ENCODE measurements at regions not wholly inside any gene's neighbourhood (a gene's known extent, or its start where the extent isn't known, plus 50 kb on each side); places are given as distances from the start of the nearest gene placed in this dataset.
"Not testable (repeated sequence)": the region's sequence is repeated elsewhere in the genome, so short reads cannot be mapped to it uniquely, and the experiment has no call there.

GRCh38 chr1:215433237-215433636, 133.9 kb upstream of the KCTD3 start:
- Histone ChIP-seq H3K9me2 (ENCODE audit: insufficient read depth, low read length) (no peaks in the 10 kb centered on the region), H2AFZ (ENCODE audit: low read length) (no peak overlapping the region), H3K27ac (ENCODE audit: low read depth, low read length, poor library complexity, severe bottlenecking) (no peak overlapping the region), H3K79me2 (ENCODE audit: insufficient read depth, low read depth, low read length) (no peaks in the 10 kb centered on the region), H3K4me1 (ENCODE audit: insufficient read depth, low read length, poor library complexity, severe bottlenecking) (no peaks in the 10 kb centered on the region), H3K4me3 (ENCODE audit: low read depth, low read length, poor library complexity, severe bottlenecking) (no peak overlapping the region), H3K36me3 (ENCODE audit: insufficient read depth, low read length) (no peaks in the 10 kb centered on the region), H4K20me1 (ENCODE audit: insufficient read depth, low read length) (no peaks in the 10 kb centered on the region), H3K4me2 (ENCODE audit: low read length) (no peak overlapping the region), H3K9me3 (ENCODE audit: low read length) (no peaks in the 10 kb centered on the region)
- no TSS peak for BruUV-seq (replicated peaks)
- ChIA-PET CTCF (ENCODE audit: unreplicated experiment) (no interaction called here), POLR2A (interaction anchor here (0.6 kb wide), 1 partner anchor 106 kb away, joined by 3 read pairs; no protein-coding TSS in a partner anchor)
- DNase-seq (ENCODE audit: low spot score) = no peak
- intact Hi-C loops (cut with micrococcal nuclease; ENCODE audit: unreplicated experiment) = no loop called here
- no peak for TF ChIP-seq EZH2phosphoT487 (IDR thresholded peaks at IDR 0.05; ENCODE audit: borderline replicate concordance, low read depth, low read length)
- no peak for TF ChIP-seq CTCF (conservative IDR thresholded peaks at IDR 0.05; ENCODE audit: low read length)

- TF ChIP-seq CTCF (conservative IDR thresholded peaks at IDR 0.05; ENCODE audit: low read length) (no peak), EZH2phosphoT487 (IDR thresholded peaks at IDR 0.05; ENCODE audit: borderline replicate concordance, low read depth, low read length) (no peak)
- Histone ChIP-seq H3K9me2 (ENCODE audit: insufficient read depth, low read length) (no peaks in the 10 kb centered on the region), H3K79me2 (ENCODE audit: insufficient read depth, low read depth, low read length) (no peaks in the 10 kb centered on the region), H3K4me2 (ENCODE audit: low read length) (no peak overlapping the region), H3K27ac (ENCODE audit: low read depth, low read length, poor library complexity, severe bottlenecking) (no peak overlapping the region), H3K9me3 (ENCODE audit: low read length) (no peaks in the 10 kb centered on the region), H4K20me1 (ENCODE audit: insufficient read depth, low read length) (no peaks in the 10 kb centered on the region), H2AFZ (ENCODE audit: low read length) (no peak overlapping the region), H3K36me3 (ENCODE audit: insufficient read depth, low read length) (no peaks in the 10 kb centered on the region), H3K4me3 (ENCODE audit: low read depth, low read length, poor library complexity, severe bottlenecking) (no peak overlapping the region), H3K4me1 (ENCODE audit: insufficient read depth, low read length, poor library complexity, severe bottlenecking) (no peaks in the 10 kb centered on the region)
- DNase-seq (ENCODE audit: low spot score) = no peak
- BruUV-seq (replicated peaks) = no TSS peak
- CTCF ChIA-PET (ENCODE audit: unreplicated experiment) = no interaction called here
- POLR2A ChIA-PET = no interaction called here
- intact Hi-C loops (cut with micrococcal nuclease; ENCODE audit: unreplicated experiment) = no loop called here
These were observed 127.6 kb upstream of the KCTD3 start for GRCh38 chr1:215439549-215439948.

- H3K9me2 ChIP-seq (ENCODE audit: insufficient read depth, low read length) = no peaks in the 10 kb centered on the region
- ChIA-PET CTCF (ENCODE audit: unreplicated experiment) (no interaction called here), POLR2A (no interaction called here)
- H3K9me3 ChIP-seq (ENCODE audit: low read length) = no peaks in the 10 kb centered on the region
- intact Hi-C loops (cut with micrococcal nuclease; ENCODE audit: unreplicated experiment) = no loop called here
- H3K27ac ChIP-seq (ENCODE audit: low read depth, low read length, poor library complexity, severe bottlenecking) = no peak overlapping the region
- no peak for TF ChIP-seq CTCF (conservative IDR thresholded peaks at IDR 0.05; ENCODE audit: low read length)
- no peak for TF ChIP-seq EZH2phosphoT487 (IDR thresholded peaks at IDR 0.05; ENCODE audit: borderline replicate concordance, low read depth, low read length)
- H3K4me3 ChIP-seq (ENCODE audit: low read depth, low read length, poor library complexity, severe bottlenecking) = no peak overlapping the region
- DNase-seq (ENCODE audit: low spot score) = no peak
- H2AFZ ChIP-seq (ENCODE audit: low read length) = no peak overlapping the region
- no peaks in the 10 kb centered on the region for H4K20me1 ChIP-seq (ENCODE audit: insufficient read depth, low read length)
- BruUV-seq (replicated peaks) = no TSS peak
- H3K36me3 ChIP-seq (ENCODE audit: insufficient read depth, low read length) = no peaks in the 10 kb centered on the region
- no peaks in the 10 kb centered on the region for H3K79me2 ChIP-seq (ENCODE audit: insufficient read depth, low read depth, low read length)
- H3K4me2 ChIP-seq (ENCODE audit: low read length) = no peak overlapping the region
- H3K4me1 ChIP-seq (ENCODE audit: insufficient read depth, low read length, poor library complexity, severe bottlenecking) = no peaks in the 10 kb centered on the region
These were observed 122.2 kb upstream of the KCTD3 start for GRCh38 chr1:215444715-215445414.

- H4K20me1 ChIP-seq (ENCODE audit: insufficient read depth, low read length); BruUV-seq (replicated peaks); H3K36me3 ChIP-seq (ENCODE audit: insufficient read depth, low read length); H3K4me2 ChIP-seq (ENCODE audit: low read length); H3K79me2 ChIP-seq (ENCODE audit: insufficient read depth, low read depth, low read length); intact Hi-C loops (cut with micrococcal nuclease; ENCODE audit: unreplicated experiment); DNase-seq (ENCODE audit: low spot score); POLR2A ChIA-PET; H2AFZ ChIP-seq (ENCODE audit: low read length); H3K9me2 ChIP-seq (ENCODE audit: insufficient read depth, low read length); H3K4me3 ChIP-seq (ENCODE audit: low read depth, low read length, poor library complexity, severe bottlenecking); H3K9me3 ChIP-seq (ENCODE audit: low read length); CTCF ChIA-PET (ENCODE audit: unreplicated experiment); H3K27ac ChIP-seq (ENCODE audit: low read depth, low read length, poor library complexity, severe bottlenecking); H3K4me1 ChIP-seq (ENCODE audit: insufficient read depth, low read length, poor library complexity, severe bottlenecking): not testable (repeated sequence)
These were observed 119.1 kb upstream of the KCTD3 start for GRCh38 chr1:215448014-215448413.

Data from OCI-LY7 (cell line).